ENCODE measurements at regions not wholly inside any gene's neighbourhood (a gene's known extent, or its start where the extent isn't known, plus 50 kb on each side); places are given as distances from the start of the nearest gene placed in this dataset.
"Not testable (repeated sequence)": the region's sequence is repeated elsewhere in the genome, so short reads cannot be mapped to it uniquely, and the experiment has no call there.

GRCh38 chr3:89932882-89933281 lies 825.5 kb downstream of the EPHA3 start:
- Histone ChIP-seq H3K9ac (ENCODE audit: insufficient read depth in 1 of 2, low read length in 2 of 2) (no peak overlapping the region), H3K4me1 (ENCODE audit: control insufficient read depth in 5 of 5, insufficient read depth in 5 of 5, low read length in 5 of 5) (peaks cover 0 to 10% (median 0%) of the 10 kb centered on the region in 5 donors), H3K27ac (ENCODE audit: low read depth in 1 of 2, low read length in 1 of 2) (no peak overlapping the region), H3K9me3 (ENCODE audit: control insufficient read depth in 4 of 4, insufficient read depth in 3 of 4, low read length in 3 of 4) (peaks cover 0 to 6% (median 3%) of the 10 kb centered on the region in 4 donors), H3K4me3 (no peak overlapping the region), H3K36me3 (ENCODE audit: control insufficient read depth in 4 of 4, insufficient read depth in 4 of 4, low read length in 4 of 4) (no peaks in the 10 kb centered on the region), H3K27me3 (ENCODE audit: control insufficient read depth in 3 of 3, insufficient read depth in 3 of 3, low read length in 2 of 3) (no peaks in the 10 kb centered on the region)
- DNase-seq (no peak), ATAC-seq (ENCODE audit: insufficient read depth, low FRiP score) (no peak)
- TF ChIP-seq, protein P1, sequence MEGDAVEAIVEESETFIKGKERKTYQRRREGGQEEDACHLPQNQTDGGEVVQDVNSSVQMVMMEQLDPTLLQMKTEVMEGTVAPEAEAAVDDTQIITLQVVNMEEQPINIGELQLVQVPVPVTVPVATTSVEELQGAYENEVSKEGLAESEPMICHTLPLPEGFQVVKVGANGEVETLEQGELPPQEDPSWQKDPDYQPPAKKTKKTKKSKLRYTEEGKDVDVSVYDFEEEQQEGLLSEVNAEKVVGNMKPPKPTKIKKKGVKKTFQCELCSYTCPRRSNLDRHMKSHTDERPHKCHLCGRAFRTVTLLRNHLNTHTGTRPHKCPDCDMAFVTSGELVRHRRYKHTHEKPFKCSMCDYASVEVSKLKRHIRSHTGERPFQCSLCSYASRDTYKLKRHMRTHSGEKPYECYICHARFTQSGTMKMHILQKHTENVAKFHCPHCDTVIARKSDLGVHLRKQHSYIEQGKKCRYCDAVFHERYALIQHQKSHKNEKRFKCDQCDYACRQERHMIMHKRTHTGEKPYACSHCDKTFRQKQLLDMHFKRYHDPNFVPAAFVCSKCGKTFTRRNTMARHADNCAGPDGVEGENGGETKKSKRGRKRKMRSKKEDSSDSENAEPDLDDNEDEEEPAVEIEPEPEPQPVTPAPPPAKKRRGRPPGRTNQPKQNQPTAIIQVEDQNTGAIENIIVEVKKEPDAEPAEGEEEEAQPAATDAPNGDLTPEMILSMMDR (IDR thresholded peaks at IDR 0.05; ENCODE audit: control extremely low read depth, extremely low read depth), result no peak
- WGBS, 2 donors, result 81 to 89% methylated on average over 5 of the region's 5 CpGs

DNA sequence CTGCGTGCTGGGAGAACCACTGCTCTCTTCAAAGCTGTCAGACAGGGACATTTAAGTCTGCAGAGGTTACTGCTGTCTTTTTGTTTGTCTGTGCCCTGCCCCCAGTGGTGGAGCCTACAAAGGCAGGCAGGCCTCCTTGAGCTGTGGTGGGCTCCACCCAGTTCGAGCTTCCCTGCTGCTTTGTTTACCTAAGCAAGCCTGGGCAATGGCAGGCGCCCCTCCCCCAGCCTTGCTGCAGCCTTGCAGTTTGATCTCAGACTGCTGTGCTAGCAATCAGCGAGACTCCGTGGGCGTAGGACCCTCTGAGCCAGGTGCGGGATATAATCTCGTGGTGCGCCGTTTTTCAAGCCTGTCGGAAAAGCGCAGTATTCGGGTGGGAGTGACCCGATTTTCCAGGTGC lies 837.0 kb downstream of the EPHA3 start:
- not testable (repeated sequence) for H3K9me3 ChIP-seq (ENCODE audit: control insufficient read depth in 4 of 4, insufficient read depth in 3 of 4, low read length in 3 of 4); H3K36me3 ChIP-seq (ENCODE audit: control insufficient read depth in 4 of 4, insufficient read depth in 4 of 4, low read length in 4 of 4); H3K27ac ChIP-seq (ENCODE audit: low read depth in 1 of 2, low read length in 1 of 2); H3K9ac ChIP-seq (ENCODE audit: insufficient read depth in 1 of 2, low read length in 2 of 2); ATAC-seq (ENCODE audit: insufficient read depth, low FRiP score); DNase-seq; H3K4me1 ChIP-seq (ENCODE audit: control insufficient read depth in 5 of 5, insufficient read depth in 5 of 5, low read length in 5 of 5); H3K27me3 ChIP-seq (ENCODE audit: control insufficient read depth in 3 of 3, insufficient read depth in 3 of 3, low read length in 2 of 3); H3K4me3 ChIP-seq
- WGBS, 2 donors, result 83 to 92% methylated on average over 12 to 14 of the region's 14 CpGs

GRCh38 chr3:89946884-89947283 lies 839.5 kb downstream of the EPHA3 start:
- Histone ChIP-seq H3K4me3 (no peak overlapping the region), H3K27ac (ENCODE audit: low read depth in 1 of 2, low read length in 1 of 2) (no peak overlapping the region), H3K9ac (ENCODE audit: insufficient read depth in 1 of 2, low read length in 2 of 2) (no peak overlapping the region), H3K4me1 (ENCODE audit: control insufficient read depth in 5 of 5, insufficient read depth in 5 of 5, low read length in 5 of 5) (peaks cover 0 to 4% (median 0%) of the 10 kb centered on the region in 5 donors), H3K27me3 (ENCODE audit: control insufficient read depth in 3 of 3, insufficient read depth in 3 of 3, low read length in 2 of 3) (no peaks in the 10 kb centered on the region), H3K9me3 (ENCODE audit: control insufficient read depth in 4 of 4, insufficient read depth in 3 of 4, low read length in 3 of 4) (peaks cover 0 to 3% (median 1%) of the 10 kb centered on the region in 4 donors), H3K36me3 (ENCODE audit: control insufficient read depth in 4 of 4, insufficient read depth in 4 of 4, low read length in 4 of 4) (no peaks in the 10 kb centered on the region)
- ATAC-seq (ENCODE audit: insufficient read depth, low FRiP score), result no peak
- DNase-seq, result no peak
- 60 to 71% methylated on average over 1 of the region's 1 CpG for WGBS, 2 donors
- TF ChIP-seq, protein P1 (IDR thresholded peaks at IDR 0.05; ENCODE audit: control extremely low read depth, extremely low read depth), result no peak

DNA sequence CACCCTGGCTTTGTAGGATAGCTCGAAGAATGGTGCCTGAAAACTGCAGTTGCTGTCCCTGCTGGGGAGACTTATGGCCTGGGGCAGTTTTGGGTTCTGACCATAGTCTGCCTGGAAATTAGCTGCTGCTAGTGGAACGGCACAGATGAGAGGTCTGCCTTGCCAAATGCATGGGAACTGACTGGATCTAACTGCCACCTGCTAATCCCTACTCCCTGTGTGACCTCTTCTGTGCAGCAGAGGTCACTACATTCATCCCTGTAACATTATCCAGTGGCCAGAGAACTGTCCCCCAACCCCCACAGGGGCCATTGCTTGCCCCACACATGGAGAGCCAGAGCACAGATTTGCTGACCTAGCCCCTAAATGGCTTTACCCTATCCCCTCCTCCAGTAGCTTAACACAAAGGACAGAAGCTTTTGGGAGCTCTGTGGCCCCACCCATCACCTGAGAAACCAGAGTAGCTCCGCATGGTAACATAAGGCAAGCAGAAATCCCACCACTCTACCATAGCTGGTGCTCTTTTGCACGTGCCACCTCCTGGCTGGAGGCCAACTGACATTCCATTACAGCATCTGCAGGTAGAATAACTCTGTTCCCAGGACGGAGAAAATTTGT lies 840.0 kb downstream of the EPHA3 start:
- no peak overlapping the region for H3K27ac ChIP-seq (ENCODE audit: low read depth in 1 of 2, low read length in 1 of 2)
- peaks cover 0 to 4% (median 0%) of the 10 kb centered on the region in 5 donors for H3K4me1 ChIP-seq (ENCODE audit: control insufficient read depth in 5 of 5, insufficient read depth in 5 of 5, low read length in 5 of 5)
- no peak overlapping the region for H3K9ac ChIP-seq (ENCODE audit: insufficient read depth in 1 of 2, low read length in 2 of 2)
- WGBS, 2 donors, result 69 to 82% methylated on average over 5 of the region's 5 CpGs
- no peaks in the 10 kb centered on the region for H3K36me3 ChIP-seq (ENCODE audit: control insufficient read depth in 4 of 4, insufficient read depth in 4 of 4, low read length in 4 of 4)
- H3K9me3 ChIP-seq (ENCODE audit: control insufficient read depth in 4 of 4, insufficient read depth in 3 of 4, low read length in 3 of 4), result peaks cover 0 to 3% (median 1%) of the 10 kb centered on the region in 4 donors
- H3K4me3 ChIP-seq, result no peak overlapping the region
- TF ChIP-seq, protein P1 (IDR thresholded peaks at IDR 0.05; ENCODE audit: control extremely low read depth, extremely low read depth), result no peak
- DNase-seq (no peak), ATAC-seq (ENCODE audit: insufficient read depth, low FRiP score) (no peak)
- no peaks in the 10 kb centered on the region for H3K27me3 ChIP-seq (ENCODE audit: control insufficient read depth in 3 of 3, insufficient read depth in 3 of 3, low read length in 2 of 3)
